Fibroblast of pulmonary artery (primary cell): ENCODE measurements at regions not wholly inside any gene's neighbourhood (a gene's known extent, or its start where the extent isn't known, plus 50 kb on each side); places are given as distances from the start of the nearest gene placed in this dataset.

Experiments
- DNase-seq: peaks from one replicate; pipeline ENCODE4 v3.0.0-alpha.2; 2010; ENCODE audit warnings: low read depth
- H3K4me3 ChIP-seq: replicated peaks from 2 replicates; pipeline ENCODE4 v1.5.1; 2011; ENCODE audit warnings: low read depth, mild to moderate bottlenecking, control low read depth, low read length, moderate library complexity
- TF ChIP-seq, protein P1 (sequence below): IDR thresholded peaks from 2 replicates; pipeline ENCODE4 v1.5.1; 2011; ENCODE audit warnings: mild to moderate bottlenecking, control low read depth, low read length, inconsistent platforms; ENCODE audit errors: missing control alignments

DNA sequence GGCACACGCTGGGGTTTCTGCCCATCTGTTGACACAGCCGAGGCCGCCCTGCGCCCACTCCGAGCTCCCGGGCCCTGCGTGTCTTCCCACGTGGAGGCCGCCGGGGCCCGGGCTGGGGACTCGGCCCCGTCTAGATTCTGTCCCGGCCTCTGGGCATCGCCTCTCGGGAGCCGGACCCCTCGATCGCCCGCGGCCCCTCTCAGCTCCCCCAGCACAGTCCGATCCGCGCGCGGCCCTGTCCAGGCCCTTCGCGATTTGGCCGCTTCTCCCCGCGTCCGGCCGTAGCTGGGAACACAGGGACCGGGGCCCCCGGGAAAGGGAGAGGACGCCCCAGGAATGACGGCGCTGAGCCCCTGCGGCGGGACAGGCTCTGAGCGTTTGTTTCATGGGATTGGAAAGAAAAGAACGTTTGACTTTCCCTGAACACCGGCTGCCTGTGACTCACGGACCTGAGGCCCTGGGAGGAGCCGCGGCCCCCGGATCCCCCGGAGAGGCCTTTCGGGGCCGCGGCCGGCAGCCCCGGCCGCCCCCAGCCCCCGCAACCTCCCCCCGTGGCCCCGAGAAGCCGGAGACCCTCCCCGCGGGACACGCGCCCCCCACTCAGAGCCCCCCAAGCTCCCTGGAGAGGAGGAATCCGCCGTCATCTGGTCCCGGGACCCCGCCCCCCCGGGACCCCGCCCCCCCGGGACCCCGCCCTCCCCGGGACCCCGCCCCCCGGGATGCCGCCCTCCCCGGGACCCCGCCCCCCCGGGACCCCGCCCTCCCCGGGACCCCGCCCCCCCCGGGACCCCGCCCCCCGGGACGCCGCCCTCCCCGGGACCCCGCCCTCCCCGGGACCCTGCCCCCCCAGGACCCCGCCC, 62.7 kb upstream of the CTDP1 start:
- peak; percentile 26 for DNase-seq
- TF ChIP-seq, protein P1, sequence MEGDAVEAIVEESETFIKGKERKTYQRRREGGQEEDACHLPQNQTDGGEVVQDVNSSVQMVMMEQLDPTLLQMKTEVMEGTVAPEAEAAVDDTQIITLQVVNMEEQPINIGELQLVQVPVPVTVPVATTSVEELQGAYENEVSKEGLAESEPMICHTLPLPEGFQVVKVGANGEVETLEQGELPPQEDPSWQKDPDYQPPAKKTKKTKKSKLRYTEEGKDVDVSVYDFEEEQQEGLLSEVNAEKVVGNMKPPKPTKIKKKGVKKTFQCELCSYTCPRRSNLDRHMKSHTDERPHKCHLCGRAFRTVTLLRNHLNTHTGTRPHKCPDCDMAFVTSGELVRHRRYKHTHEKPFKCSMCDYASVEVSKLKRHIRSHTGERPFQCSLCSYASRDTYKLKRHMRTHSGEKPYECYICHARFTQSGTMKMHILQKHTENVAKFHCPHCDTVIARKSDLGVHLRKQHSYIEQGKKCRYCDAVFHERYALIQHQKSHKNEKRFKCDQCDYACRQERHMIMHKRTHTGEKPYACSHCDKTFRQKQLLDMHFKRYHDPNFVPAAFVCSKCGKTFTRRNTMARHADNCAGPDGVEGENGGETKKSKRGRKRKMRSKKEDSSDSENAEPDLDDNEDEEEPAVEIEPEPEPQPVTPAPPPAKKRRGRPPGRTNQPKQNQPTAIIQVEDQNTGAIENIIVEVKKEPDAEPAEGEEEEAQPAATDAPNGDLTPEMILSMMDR, result no peak
- peak overlapping the region; percentile 40 for H3K4me3 ChIP-seq

DNA sequence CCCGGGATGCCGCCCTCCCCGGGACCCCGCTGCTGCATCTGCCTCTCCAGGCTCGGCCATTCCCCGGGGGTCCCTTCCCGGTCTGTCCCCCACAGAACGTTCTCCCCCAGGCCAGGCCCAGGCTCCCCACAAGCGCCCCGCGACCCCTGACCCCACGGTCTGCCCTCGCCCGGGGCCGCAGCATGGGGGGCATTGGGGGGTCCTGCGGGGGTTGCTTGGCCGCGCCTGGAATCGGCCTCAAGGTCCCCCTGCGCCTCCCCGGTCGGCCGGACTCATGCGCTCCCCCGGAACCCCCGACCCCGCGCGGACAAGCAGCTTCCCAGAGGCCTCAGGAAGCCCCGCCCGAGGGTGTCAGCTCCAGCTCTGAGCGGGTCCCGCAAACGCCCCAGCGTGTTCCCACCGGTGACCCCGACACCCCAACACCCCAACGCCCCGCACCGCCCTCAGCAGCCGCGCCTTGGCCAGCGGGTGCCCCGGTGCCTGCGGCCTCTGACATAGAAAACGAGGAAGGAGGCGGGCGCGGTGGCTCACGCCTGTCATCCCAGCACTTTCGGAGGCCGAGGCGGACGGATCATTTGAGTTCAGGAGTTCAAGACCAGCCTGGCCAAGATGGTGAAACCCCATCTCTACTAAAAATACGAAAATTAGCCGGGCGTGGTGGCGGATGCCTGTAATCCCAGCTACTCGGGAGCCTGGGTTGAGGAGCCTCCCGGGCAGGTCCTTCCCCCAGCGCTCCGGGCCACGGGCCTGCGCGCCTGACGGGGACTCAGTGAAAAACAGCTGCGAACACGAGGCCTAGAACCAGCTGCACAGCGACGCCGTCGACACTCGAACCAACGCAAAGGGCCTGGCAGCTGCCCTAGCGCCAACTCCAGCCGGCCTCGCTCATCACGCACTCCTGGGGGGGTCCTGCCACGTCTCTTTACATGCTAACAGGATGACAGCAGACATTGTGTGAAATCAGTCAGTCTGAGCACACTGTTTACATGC, 61.8 kb upstream of the CTDP1 start:
- TF ChIP-seq, protein P1, result no peak
- no peak overlapping the region for H3K4me3 ChIP-seq
- DNase-seq, result no peak

DNA sequence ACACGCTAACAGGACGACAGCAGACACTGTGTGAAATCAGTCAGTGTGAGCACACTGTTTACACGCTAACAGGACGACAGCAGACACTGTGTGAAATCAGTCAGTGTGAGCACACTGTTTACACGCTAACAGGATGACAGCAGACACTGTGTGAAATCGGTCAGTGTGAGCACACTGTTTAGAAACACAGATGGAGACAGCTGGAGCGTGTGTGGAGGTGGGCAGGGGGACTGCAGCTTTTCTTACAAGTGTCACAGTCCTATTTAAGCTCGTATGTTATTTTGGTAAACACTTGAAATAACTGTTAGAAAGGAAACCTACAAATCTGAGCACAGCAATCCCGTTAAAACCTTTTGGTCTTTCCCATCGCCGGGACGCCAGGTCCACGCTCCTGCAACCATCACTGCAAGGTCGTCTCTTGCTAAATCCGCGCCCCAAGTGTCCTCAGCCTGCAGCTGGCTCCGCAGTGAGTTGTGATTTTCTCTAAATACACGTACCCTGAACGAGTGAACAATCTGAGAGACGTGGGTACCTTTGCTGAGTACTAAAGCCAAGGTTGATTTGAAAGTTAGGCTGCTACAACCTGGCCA, 58.9 kb upstream of the CTDP1 start:
- no peak overlapping the region for H3K4me3 ChIP-seq
- DNase-seq, result no peak
- TF ChIP-seq, protein P1, result no peak

DNA sequence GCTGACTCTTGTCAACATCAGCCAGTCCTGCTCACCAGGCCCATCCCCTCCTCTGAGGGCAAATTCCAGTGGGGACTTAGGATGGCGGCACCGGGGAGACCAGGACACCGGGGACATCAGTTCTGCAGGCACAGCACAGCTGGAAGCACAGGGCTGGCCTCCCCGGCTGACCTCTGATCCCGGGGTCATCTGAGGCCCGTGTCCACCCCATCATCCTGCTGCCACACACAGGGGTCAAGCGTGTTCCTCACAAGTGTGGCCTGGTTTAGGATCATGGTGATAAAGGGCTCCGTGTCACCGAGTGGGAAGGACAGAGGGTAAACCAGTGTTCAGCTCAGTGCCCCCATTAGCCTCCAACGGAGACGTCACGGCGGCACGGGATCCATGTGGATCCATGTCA, 58.1 kb upstream of the CTDP1 start:
- no peak overlapping the region for H3K4me3 ChIP-seq
- TF ChIP-seq, protein P1, result no peak
- DNase-seq, result no peak

- H3K4me3 ChIP-seq, result no peak overlapping the region
- TF ChIP-seq, protein P1, result no peak
- DNase-seq, result no peak
Observed at GRCh38 chr18:79622004-79622403, 57.6 kb upstream of the CTDP1 start.

DNA sequence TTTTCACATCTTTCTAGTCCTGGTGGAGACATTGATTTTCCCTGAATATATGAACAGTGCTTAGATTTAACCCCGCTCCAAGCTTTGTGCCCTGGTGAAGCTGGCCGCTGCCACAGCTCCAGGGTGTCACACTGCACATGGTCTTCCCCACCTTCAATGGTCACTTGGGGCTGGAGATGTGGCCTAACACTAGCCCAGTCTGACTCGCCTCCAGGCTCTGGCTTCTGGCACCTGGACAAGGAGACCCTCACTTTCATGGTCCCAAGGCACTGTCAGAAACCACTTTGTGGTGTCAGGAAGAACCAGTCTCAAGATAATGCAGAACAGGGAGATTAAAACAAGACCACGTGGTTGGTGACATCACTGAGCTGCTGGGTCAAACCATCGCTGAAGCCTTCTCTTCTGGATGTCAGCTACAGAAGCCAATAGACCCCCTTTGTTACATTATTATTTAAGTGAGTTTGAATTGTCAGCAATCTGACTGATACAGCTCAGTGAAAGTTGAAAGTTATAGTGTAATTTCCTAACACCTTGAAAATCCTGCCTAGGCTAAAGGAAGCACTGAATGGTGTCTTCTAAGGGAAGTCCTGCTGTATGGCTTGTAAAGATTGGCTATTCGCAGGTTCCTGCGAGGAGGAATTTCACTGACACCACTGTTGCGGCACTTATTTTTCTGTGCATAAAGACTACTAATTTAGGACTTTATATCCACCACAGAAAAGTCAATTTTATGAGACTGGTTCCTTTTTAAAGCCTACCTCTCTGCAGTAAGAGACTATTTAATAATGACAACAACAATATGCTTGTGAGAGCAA, 55.0 kb upstream of the CTDP1 start:
- H3K4me3 ChIP-seq, result no peak overlapping the region
- no peak for DNase-seq
- TF ChIP-seq, protein P1, result no peak
